HG02973 (cell line): ENCODE measurements at regions not wholly inside any gene's neighbourhood (a gene's known extent, or its start where the extent isn't known, plus 50 kb on each side); places are given as distances from the start of the nearest gene placed in this dataset.

Experiments
- ATAC-seq: cut with Tn5 transposase; IDR thresholded peaks from one replicate; pipeline ENCODE4 v1.9.1; 2021; ENCODE audit warnings: moderate library complexity; ENCODE audit not compliant: unreplicated experiment

- no peak for ATAC-seq
These were observed 124.3 kb upstream of the PDE5A start for GRCh38 chr4:119752936-119753335.

DNA sequence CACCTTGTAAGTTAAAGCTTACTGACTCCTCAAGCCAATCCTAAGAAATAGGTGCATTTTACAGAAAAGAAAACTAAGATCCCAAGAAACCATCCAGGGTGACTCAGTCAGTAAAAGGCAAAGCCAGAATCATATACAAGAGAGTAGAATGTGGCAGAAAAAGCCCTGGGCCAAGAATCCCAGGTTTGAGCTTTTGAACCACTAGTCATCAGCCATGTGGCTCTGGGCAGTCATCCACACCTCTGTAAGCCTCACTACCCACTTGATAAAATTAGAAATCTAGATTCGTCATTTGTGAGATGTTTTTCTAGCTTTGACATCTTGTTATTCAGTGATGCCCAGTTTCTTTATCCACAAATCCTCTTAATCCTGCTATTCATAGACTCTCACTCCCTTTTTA lies 122.2 kb upstream of the PDE5A start:
- ATAC-seq = no peak

DNA sequence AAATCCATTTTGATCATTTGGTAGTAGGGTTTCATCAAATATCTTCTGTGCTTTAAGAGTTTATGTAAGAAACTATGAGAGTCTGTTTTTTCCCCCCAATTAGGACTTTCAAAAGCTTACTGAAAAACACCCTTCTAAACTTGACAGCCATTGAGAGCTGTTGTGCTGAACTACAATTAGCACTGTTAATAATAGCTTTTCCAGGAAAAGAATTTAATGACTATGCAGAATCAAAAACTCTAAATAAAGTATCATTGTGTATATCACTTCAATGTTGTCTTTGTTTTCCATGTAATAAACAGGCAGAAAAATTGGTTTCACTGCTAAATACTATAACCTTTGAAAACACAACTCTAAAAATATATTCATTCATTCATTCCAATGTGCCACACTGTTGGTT lies 121.4 kb upstream of the PDE5A start:
- ATAC-seq = no peak

DNA sequence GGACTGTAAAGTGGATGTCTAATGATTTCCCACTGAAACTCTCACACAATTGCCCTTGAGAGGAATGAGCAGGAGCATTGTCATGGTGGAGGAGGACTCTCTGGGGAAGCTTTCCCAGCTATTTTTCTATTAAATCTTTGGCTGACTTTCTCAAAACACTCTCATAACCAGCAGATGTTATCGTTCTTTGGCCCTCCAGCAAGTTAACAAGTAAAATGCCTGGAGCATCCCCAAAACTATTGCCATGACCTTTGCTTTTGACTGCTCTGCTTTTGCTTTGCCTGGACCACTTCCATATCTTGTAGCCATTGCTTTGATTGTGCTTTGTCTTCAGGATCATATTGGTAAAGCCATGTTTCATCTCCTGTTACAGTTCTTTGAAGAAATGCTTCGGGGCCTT lies 120.2 kb upstream of the PDE5A start:
- ATAC-seq = no peak

DNA sequence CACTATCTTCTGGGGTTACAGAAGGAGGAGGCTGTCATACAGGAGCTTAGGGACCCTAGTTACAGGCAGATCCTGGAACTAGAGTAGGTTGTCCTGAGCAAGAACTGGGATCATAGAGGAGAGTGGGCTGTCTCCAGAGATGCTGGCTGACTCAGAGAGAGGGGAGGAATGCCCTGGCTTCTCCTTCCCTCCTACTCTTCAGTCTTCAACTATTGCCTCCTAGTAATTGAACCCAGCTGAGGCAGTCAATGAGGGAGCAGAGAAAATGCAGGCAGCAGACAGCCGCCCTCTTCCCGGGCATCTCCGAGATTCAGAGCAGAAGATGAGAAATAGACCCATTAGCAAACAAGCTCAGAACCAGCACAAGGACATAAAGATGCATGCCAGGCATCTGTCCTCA lies 118.3 kb upstream of the PDE5A start:
- ATAC-seq = no peak

DNA sequence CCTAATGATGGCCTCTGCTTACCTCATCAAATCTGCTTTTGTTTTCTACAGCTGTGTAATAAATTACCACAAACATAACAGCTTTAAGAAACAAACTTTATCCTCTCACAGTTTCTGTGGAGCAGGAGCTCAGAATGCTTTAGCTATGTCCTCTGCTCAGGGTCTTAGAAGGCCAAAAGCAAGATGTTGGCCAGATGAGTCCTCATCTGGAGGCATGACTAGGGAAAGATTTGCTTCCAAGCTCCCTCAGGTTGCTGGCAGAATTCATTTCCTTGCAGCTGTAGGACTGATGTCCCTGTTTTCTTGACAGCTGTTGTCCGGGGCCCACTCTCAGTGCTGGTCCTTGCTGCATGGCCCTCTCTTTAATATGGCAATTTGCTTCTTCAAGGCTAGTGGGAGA lies 116.7 kb upstream of the PDE5A start:
- no peak for ATAC-seq

GRCh38 chr4:119744580-119744979 lies 116.0 kb upstream of the PDE5A start:
- ATAC-seq = no peak

DNA sequence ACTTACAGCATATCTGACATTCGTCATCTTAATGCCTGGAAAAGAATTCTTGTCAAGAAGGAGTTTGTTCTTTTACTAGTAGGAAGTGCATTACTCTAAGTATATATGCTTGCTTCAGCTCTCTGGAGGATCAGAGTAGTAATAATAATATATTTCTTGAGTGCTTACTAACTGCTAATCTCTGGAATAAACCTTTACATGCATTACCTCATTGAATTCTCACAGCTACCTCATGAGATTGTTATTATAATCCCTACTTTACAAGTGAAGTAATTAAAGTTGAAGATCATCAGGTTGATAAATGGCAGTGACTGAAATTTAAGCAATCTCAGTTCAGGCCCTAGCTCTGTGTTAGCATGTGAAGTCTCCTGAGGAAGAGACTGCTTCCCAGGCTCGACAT lies 115.0 kb upstream of the PDE5A start:
- ATAC-seq = no peak

DNA sequence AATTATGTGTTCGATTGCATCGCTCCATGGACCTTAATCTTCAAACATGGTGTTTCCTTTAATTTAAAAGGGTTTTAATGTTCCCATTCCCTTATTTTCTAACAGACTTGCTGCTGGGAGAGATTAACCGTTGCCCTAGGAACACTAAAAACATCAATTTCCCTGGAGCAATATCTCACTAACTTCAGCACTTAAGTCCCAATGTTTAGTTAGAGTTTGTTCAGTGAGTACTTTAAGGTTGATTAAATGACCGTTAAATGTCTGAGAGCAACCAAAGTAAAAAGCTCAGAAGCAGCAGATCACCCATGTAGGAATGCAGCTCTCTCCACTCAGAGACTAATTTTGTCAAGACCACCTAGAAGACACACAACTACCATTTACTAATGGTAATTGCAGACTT lies 111.2 kb upstream of the PDE5A start:
- ATAC-seq = no peak

- no peak for ATAC-seq
These were observed 110.3 kb upstream of the PDE5A start for GRCh38 chr4:119738901-119739300.

DNA sequence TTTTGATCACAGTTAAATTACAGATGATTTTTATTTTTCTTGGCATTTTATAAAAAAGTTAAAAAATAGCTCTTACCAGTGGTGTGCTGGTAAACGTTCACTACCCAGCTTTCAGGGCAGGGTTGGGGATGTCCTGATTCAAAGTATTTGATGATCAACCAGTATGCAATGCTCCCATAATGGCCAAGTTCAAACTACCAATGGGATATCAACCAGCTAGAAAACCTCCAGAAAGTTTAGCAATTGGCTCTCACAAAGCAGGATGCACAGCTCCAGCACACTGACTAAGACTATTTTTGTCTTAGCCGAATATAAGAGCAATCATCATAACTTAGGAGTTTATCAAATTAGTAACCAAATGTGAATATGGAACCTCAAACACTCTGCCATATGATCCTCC lies 108.0 kb upstream of the PDE5A start:
- ATAC-seq = no peak

GRCh38 chr4:119735165-119735651 lies 106.6 kb upstream of the PDE5A start:
- no peak for ATAC-seq

- ATAC-seq = no peak
These were observed 104.8 kb upstream of the PDE5A start for GRCh38 chr4:119733431-119733830.

GRCh38 chr4:119731778-119732177 lies 103.2 kb upstream of the PDE5A start:
- ATAC-seq = no peak

DNA sequence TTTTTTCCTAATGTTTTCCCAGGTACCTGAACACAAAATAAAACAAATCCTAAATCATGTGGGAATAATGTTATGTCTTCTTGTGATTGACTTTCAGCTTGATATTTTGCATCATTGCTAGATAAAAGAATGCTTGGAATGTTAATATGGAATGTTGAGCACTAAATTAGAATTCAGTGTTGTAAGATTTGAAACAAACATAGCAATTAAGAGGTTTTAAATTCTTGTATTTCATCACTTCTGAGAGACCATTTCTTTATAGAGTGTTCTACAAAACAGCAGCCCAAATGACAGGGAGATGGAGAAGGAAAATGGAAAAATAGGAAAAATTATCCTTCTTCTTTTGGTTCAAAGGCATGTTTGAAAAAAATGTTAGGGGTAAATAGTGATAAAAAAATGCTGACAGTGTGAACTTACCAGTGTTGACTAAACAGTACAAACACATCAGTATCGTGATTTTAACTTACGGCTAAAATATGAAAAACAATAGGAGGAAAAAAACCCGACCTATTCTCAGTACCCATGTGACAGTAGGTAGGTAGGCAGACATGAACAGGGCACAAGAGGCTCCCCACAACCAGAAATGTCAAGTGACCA lies 102.6 kb upstream of the PDE5A start:
- ATAC-seq = no peak

- no peak for ATAC-seq
These were observed 102.0 kb upstream of the PDE5A start for GRCh38 chr4:119730671-119730950.

DNA sequence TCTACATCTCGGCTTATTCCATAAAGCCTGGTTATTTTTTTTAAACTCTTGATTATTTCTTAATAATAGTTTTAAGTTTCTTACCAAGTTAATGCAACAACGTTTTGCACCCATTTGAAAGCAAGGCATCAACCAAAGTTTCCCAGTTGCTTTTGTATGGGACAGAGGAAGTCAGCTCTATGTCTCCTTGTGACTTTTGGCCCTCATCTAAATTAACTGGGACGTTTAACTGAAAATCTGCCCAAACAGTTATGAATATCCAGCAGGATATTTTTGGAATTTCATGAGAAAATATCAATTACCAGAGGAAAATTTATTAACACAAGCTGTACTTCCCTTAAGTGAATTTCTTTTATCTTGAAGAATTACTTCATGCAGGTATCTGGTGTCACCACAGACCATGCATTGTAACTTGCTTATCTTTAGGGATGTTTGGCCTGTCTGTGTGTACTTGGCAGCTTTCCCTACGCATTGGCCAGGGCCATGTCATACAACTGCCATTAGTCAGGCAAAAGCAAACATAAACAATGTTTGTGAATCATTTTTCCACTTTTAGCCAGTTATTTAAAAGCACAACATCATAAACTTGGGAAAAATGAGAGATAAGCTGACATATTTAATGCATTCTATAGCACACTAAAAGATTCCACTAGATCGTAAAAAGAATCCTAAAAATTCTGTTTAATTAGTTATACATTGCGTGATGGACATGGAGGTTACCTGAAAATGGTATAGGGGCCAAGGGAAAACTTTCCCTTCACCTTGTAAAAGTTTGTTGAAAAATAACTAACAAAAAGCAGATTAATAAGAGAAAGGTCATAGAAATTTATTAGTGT lies 101.4 kb upstream of the PDE5A start:
- ATAC-seq = no peak

- no peak for ATAC-seq
These were observed 100.3 kb upstream of the PDE5A start for GRCh38 chr4:119728692-119729593.

DNA sequence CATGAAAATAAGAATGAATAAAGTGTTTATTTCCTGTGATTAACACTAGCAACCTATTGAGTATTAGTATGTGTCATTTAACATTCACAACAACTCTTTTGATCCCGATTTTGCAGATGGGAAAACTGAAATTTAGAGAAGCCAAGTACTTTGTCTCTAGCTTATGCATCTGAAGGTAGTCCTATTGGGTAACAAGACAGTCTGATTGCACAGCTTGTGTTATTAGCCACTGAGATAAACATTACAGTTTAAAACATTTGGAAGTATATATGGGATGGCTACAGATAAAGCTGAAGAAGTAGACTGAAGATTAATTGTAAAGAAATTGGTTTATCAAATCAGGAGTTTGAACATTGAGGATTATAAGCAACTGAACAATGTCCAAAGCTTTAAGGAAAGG lies 99.6 kb upstream of the PDE5A start:
- ATAC-seq = no peak

DNA sequence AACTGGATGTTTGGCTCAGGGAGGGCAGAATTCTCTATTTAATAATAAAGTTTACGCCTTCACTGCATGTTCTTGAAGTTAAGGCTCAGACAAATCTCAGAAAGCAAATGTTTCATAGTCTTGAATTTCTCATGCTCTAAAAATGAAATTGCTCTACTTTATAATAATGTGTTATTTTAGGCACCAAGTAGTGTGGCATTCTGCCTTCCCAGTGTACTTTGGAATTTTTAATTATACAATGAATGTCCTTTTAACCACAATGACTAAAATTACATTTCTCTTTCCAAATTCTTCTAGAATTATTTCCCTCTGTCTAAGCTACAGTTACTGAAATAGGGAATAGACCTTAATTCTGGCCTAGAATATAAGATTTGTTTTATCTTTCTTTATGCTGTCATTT lies 97.9 kb upstream of the PDE5A start:
- ATAC-seq = no peak

DNA sequence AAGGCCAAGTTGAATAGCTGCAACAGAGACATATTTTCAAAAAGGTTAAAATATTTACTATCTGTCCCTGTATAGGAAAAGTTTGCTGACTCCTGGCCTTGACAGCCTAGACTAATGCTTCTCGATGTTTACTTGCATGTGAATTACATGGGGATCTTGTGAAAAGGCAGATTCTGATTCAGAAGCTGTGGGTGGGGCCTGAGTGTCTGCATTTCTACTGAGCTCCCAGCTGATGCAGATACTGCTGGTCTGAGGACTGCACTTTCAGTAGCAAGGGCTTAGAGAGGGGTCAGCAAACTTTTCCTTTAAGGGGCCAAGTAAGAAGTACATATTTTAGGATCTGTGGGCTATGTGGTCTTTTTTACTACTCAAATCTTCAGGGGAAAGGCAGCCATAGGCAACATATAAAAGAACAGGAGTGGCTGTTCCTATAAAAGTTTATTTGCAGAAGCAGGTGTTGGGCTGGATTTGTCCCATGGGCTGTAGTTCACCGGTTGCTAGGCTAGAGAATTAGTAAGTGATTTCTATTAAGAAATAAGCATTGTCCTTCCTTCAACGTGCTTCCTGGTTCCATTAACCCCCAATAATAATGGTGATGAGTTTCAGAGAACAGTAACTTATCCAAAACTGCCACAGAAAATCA lies 97.2 kb upstream of the PDE5A start:
- ATAC-seq = no peak
